ENCODE measurements at regions not wholly inside any gene's neighbourhood (a gene's known extent, or its start where the extent isn't known, plus 50 kb on each side); places are given as distances from the start of the nearest gene placed in this dataset.

GRCh38 chr1:80657707-80658106 is 1143.0 kb upstream of the ADGRL2 start:
- TF ChIP-seq CTCF (IDR thresholded peaks at IDR 0.05; ENCODE audit: insufficient read depth, low read length, poor library complexity, severe bottlenecking) = no peak
- no peak for TF ChIP-seq EZH2phosphoT487 (conservative IDR thresholded peaks at IDR 0.05; ENCODE audit: low read length)

All from SU-DHL-6 (cell line).